GM12865 (cell line): ENCODE measurements at regions not wholly inside any gene's neighbourhood (a gene's known extent, or its start where the extent isn't known, plus 50 kb on each side); places are given as distances from the start of the nearest gene placed in this dataset.

Experiments
- DNase-seq: peaks from one replicate; pipeline ENCODE4 v3.0.0; 2010; ENCODE audit warnings: low read depth
- H3K4me3 ChIP-seq: 2 replicates; pipeline ENCODE4 v1.5.1; 2011; ENCODE audit warnings: mild to moderate bottlenecking, low read depth, low read length, control low read depth
- CTCF ChIP-seq: IDR thresholded peaks from 2 replicates; pipeline ENCODE4 v1.5.1; 2011; ENCODE audit warnings: low read length, control low read depth, low read depth, inconsistent platforms; ENCODE audit not compliant: insufficient read depth; ENCODE audit errors: missing control alignments

GRCh38 chr2:8064603-8065002, 617.3 kb upstream of the ID2 start:
- TF ChIP-seq CTCF = no peak

GRCh38 chr2:8065191-8065590, 616.7 kb upstream of the ID2 start:
- TF ChIP-seq CTCF = no peak
- no peak for DNase-seq
- no peak overlapping the region for H3K4me3 ChIP-seq

More at GRCh38 chr2:8064603-8065002, 617.3 kb upstream of the ID2 start:
- H3K4me3 ChIP-seq = no peak overlapping the region
- DNase-seq = no peak

- TF ChIP-seq CTCF = no peak
- DNase-seq = no peak
- H3K4me3 ChIP-seq = no peak overlapping the region
These were observed 614.0 kb upstream of the ID2 start for GRCh38 chr2:8067784-8068336.

GRCh38 chr2:8072907-8073306, 608.9 kb upstream of the ID2 start:
- no peak overlapping the region for H3K4me3 ChIP-seq
- no peak for DNase-seq
- TF ChIP-seq CTCF = no peak

- TF ChIP-seq CTCF = no peak
- DNase-seq = no peak
- H3K4me3 ChIP-seq = no peak overlapping the region
These were observed 607.9 kb upstream of the ID2 start for GRCh38 chr2:8073916-8074315.

- no peak for TF ChIP-seq CTCF
- peak; percentile 36 for DNase-seq
These were observed 605.2 kb upstream of the ID2 start for GRCh38 chr2:8076448-8077342.

More at GRCh38 chr2:8076448-8077342, 605.2 kb upstream of the ID2 start:
- H3K4me3 ChIP-seq = no peak overlapping the region
